KBM-7 (cell line): ENCODE measurements at regions not wholly inside any gene's neighbourhood (a gene's known extent, or its start where the extent isn't known, plus 50 kb on each side); places are given as distances from the start of the nearest gene placed in this dataset.

Experiments used
- DNase-seq: peaks from one replicate; pipeline ENCODE4 v3.0.0-alpha.2; 2015
- in situ Hi-C: fragments of 300-500 bp; cut with MboI; formaldehyde crosslinking; loops from 2 replicates; pipeline ENCODE4 v1.14.3; 2020; ENCODE audit warnings: low sequenced_read_pairs, low pct_unique_long_range_greater_than_20kb, mixed read lengths

- peak; percentile 53 for DNase-seq
- in situ Hi-C loops, result no loop called here
These were observed 263.2 kb downstream of the XXYLT1 start for GRCh38 chr3:195007766-195008165.

- in situ Hi-C loops, result no loop called here
- DNase-seq, result no peak
These were observed 262.1 kb downstream of the XXYLT1 start for GRCh38 chr3:195008816-195009215.

- DNase-seq, result no peak
- in situ Hi-C loops, result no loop called here
These were observed 261.3 kb downstream of the XXYLT1 start for GRCh38 chr3:195009616-195010015.

DNA sequence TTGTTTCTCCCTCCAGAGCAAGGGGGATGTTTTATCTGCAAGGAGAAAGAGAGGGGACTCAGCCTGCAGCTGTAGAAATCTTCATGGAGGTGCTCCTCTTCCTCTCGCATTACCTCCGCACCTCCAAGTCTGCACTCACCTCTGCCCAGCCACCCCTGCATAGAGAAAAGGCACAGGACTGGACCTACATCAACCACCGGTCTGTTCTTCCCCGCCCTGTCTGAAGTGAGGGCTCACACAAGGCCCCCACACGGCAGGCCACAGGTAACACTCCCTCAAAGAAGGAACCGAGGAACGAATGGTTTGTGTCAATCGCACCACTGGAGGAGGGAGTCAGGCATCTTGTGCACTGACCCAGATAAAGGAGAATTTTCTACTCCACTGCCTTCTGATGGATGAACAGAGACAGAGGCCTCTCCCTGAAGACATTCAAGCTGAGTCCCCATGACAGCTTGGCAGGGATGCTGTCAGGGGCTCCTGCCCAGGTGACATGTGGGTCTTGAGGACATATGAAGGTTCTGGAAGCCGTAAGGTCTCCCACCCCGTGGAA, 260.3 kb downstream of the XXYLT1 start:
- in situ Hi-C loops, result no loop called here
- DNase-seq, result no peak

DNA sequence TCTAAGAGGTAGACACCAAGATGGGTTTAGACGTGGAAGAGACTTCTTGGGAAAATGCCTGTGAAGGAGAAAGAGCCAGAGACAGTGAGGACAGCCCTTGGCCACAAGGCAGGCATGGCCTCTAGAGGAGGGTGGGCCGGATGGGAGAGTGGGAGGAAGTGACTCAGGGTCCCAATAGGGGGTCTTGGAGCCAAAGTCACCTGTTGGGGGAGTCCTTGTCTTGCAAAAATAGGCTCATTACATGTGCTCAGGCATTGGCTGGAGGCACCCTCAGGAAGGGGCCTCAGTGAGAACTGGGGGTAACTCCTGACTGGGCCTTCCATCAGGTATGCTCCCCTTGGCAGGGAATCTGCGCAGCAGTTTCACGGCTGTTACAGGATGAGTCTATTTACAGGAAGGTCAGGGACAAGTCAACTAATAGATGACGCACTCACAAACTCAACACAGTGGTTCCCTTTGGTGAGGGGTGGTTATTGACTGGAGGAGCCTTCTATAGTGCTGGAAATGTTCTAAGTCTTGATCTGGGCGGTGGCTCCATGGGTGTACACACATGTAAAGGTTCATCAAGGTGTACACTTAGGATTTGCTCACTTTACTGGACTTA, 259.6 kb downstream of the XXYLT1 start:
- in situ Hi-C loops, result no loop called here
- DNase-seq, result no peak

- in situ Hi-C loops, result no loop called here
- no peak for DNase-seq
These were observed 258.9 kb downstream of the XXYLT1 start for GRCh38 chr3:195012100-195012499.

DNA sequence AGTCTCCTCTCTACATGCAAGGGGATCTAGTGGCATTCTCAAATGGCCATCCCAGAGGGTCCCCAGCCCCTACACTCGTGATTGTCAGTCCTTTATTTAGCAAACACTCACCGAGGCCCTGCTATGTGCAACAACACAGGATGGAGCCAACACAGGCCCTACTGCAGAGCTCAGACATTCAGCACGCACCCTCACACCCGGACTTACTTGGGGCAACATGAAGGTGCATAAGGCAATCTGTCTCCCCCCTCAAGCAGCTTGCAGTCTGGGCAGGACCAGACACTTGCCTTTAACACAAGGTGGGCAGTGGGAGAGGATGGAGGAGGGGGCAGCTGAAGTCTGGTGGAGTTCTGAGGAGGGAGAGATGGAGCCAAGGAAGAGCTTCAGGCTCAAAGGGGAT, 258.4 kb downstream of the XXYLT1 start:
- DNase-seq, result no peak
- in situ Hi-C loops, result no loop called here

DNA sequence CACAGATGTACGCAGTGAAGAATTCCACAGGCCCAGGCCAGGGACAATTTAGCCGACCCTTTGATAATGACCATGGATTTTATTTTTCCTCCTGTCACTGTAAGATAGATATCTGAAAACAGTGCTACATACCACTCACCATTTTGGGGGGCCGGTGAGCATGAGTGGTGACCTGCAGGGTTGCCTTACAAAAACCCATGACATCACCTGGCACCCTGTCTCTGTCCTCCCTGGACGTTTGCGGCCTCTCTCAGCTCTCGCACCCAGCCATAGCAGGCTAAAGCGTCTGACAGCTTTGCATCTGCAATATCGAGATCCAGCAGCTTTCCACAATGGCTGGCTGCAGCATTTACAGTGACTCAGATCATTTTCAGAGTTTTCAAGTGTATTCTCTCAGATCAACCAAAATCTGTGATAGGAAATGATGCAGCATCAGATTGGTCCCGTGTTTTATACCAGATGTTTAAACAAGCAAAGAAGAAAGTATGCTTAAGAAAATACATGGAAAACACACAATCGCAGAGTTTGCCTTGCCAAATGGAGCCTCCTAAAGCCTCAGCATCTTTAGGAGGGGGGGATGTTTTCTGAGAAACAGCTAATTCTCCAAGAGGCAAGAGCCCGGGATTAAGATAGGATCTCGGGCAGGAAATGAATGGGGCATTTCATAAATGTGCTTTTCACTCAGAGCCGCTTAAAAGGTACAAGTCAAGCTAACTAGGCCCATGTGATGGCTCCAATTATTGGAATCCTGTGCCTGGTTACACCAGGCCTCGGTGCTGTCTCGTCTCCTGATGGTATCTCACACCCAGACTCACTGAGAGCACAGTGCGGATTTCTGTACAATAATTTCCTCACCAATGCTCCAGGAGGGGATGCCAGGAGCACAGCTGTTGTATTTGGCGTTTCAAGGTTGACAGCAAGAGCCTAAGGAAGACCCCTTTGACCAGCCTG, 257.3 kb downstream of the XXYLT1 start:
- no peak for DNase-seq
- in situ Hi-C loops, result no loop called here

GRCh38 chr3:195015021-195015420, 255.9 kb downstream of the XXYLT1 start:
- peak; percentile 74 for DNase-seq
- in situ Hi-C loops, result no loop called here

- in situ Hi-C loops, result no loop called here
- no peak for DNase-seq
These were observed 253.8 kb downstream of the XXYLT1 start for GRCh38 chr3:195017151-195017550.
